ENCODE measurements at regions not wholly inside any gene's neighbourhood (a gene's known extent, or its start where the extent isn't known, plus 50 kb on each side); places are given as distances from the start of the nearest gene placed in this dataset.
"Not testable (repeated sequence)": the region's sequence is repeated elsewhere in the genome, so short reads cannot be mapped to it uniquely, and the experiment has no call there.

- not testable (repeated sequence) for DNase-seq (ENCODE audit: insufficient read length, low spot score, missing footprints); H2AFZ ChIP-seq (ENCODE audit: low read length); H3K4me1 ChIP-seq (ENCODE audit: insufficient read depth, low read length); H3K79me2 ChIP-seq (ENCODE audit: insufficient read depth, low read length); H3K36me3 ChIP-seq (ENCODE audit: insufficient read depth, low read length); H3K4me2 ChIP-seq (ENCODE audit: insufficient read depth, low read length); H3K27me3 ChIP-seq (ENCODE audit: insufficient read depth, low read length); H3K9me3 ChIP-seq (ENCODE audit: low read depth, low read length); H3K4me3 ChIP-seq (ENCODE audit: insufficient read depth, low read length); H3K27ac ChIP-seq (ENCODE audit: low read depth, low read length); H4K20me1 ChIP-seq (ENCODE audit: insufficient read depth, low read length)
These were observed 633.6 kb downstream of the TTLL7 start for GRCh38 chr1:83365320-83365719.

GRCh38 chr1:83345375-83345774 is 653.6 kb downstream of the TTLL7 start:
- H3K27ac ChIP-seq (ENCODE audit: low read depth, low read length); DNase-seq (ENCODE audit: insufficient read length, low spot score, missing footprints); H2AFZ ChIP-seq (ENCODE audit: low read length); H3K4me1 ChIP-seq (ENCODE audit: insufficient read depth, low read length); H3K9me3 ChIP-seq (ENCODE audit: low read depth, low read length); H3K36me3 ChIP-seq (ENCODE audit: insufficient read depth, low read length); H4K20me1 ChIP-seq (ENCODE audit: insufficient read depth, low read length); H3K79me2 ChIP-seq (ENCODE audit: insufficient read depth, low read length); H3K27me3 ChIP-seq (ENCODE audit: insufficient read depth, low read length); H3K4me3 ChIP-seq (ENCODE audit: insufficient read depth, low read length); H3K4me2 ChIP-seq (ENCODE audit: insufficient read depth, low read length): not testable (repeated sequence)

GRCh38 chr1:83343767-83344166 is 655.2 kb downstream of the TTLL7 start:
- not testable (repeated sequence) for H3K4me2 ChIP-seq (ENCODE audit: insufficient read depth, low read length); H3K9me3 ChIP-seq (ENCODE audit: low read depth, low read length); H3K36me3 ChIP-seq (ENCODE audit: insufficient read depth, low read length); H3K27ac ChIP-seq (ENCODE audit: low read depth, low read length); H3K4me3 ChIP-seq (ENCODE audit: insufficient read depth, low read length); H3K79me2 ChIP-seq (ENCODE audit: insufficient read depth, low read length); H2AFZ ChIP-seq (ENCODE audit: low read length); DNase-seq (ENCODE audit: insufficient read length, low spot score, missing footprints); H3K4me1 ChIP-seq (ENCODE audit: insufficient read depth, low read length); H4K20me1 ChIP-seq (ENCODE audit: insufficient read depth, low read length); H3K27me3 ChIP-seq (ENCODE audit: insufficient read depth, low read length)

- not testable (repeated sequence) for H3K9me3 ChIP-seq (ENCODE audit: low read depth, low read length); DNase-seq (ENCODE audit: insufficient read length, low spot score, missing footprints); H4K20me1 ChIP-seq (ENCODE audit: insufficient read depth, low read length); H3K79me2 ChIP-seq (ENCODE audit: insufficient read depth, low read length); H3K4me1 ChIP-seq (ENCODE audit: insufficient read depth, low read length); H3K27ac ChIP-seq (ENCODE audit: low read depth, low read length); H3K27me3 ChIP-seq (ENCODE audit: insufficient read depth, low read length); H3K4me2 ChIP-seq (ENCODE audit: insufficient read depth, low read length); H3K36me3 ChIP-seq (ENCODE audit: insufficient read depth, low read length); H3K4me3 ChIP-seq (ENCODE audit: insufficient read depth, low read length); H2AFZ ChIP-seq (ENCODE audit: low read length)
These were observed 655.9 kb downstream of the TTLL7 start for GRCh38 chr1:83342995-83343394.

GRCh38 chr1:83332308-83332707 is 666.6 kb downstream of the TTLL7 start:
- H2AFZ ChIP-seq (ENCODE audit: low read length); H3K27ac ChIP-seq (ENCODE audit: low read depth, low read length); H3K9me3 ChIP-seq (ENCODE audit: low read depth, low read length); H3K36me3 ChIP-seq (ENCODE audit: insufficient read depth, low read length); H4K20me1 ChIP-seq (ENCODE audit: insufficient read depth, low read length); H3K4me2 ChIP-seq (ENCODE audit: insufficient read depth, low read length); H3K4me3 ChIP-seq (ENCODE audit: insufficient read depth, low read length); H3K27me3 ChIP-seq (ENCODE audit: insufficient read depth, low read length); H3K79me2 ChIP-seq (ENCODE audit: insufficient read depth, low read length); DNase-seq (ENCODE audit: insufficient read length, low spot score, missing footprints); H3K4me1 ChIP-seq (ENCODE audit: insufficient read depth, low read length): not testable (repeated sequence)

- no peaks in the 10 kb centered on the region for H3K4me1 ChIP-seq (ENCODE audit: insufficient read depth, low read length)
- H3K27ac ChIP-seq (ENCODE audit: low read depth, low read length): no peak overlapping the region
- H3K79me2 ChIP-seq (ENCODE audit: insufficient read depth, low read length): no peaks in the 10 kb centered on the region
- H3K9me3 ChIP-seq (ENCODE audit: low read depth, low read length): no peaks in the 10 kb centered on the region
- no peak overlapping the region for H3K4me2 ChIP-seq (ENCODE audit: insufficient read depth, low read length)
- no peaks in the 10 kb centered on the region for H3K27me3 ChIP-seq (ENCODE audit: insufficient read depth, low read length)
- no peak overlapping the region for H3K4me3 ChIP-seq (ENCODE audit: insufficient read depth, low read length)
- no peak for DNase-seq (ENCODE audit: insufficient read length, low spot score, missing footprints)
- no peaks in the 10 kb centered on the region for H3K36me3 ChIP-seq (ENCODE audit: insufficient read depth, low read length)
- no peak overlapping the region for H2AFZ ChIP-seq (ENCODE audit: low read length)
- no peaks in the 10 kb centered on the region for H4K20me1 ChIP-seq (ENCODE audit: insufficient read depth, low read length)
- no peak for TF ChIP-seq CTCF (IDR thresholded peaks at IDR 0.05; ENCODE audit: extremely low read depth, low read depth, low read length)
These were observed 680.6 kb downstream of the TTLL7 start for GRCh38 chr1:83318366-83318765.

GRCh38 chr1:83315446-83315845 is 683.5 kb downstream of the TTLL7 start:
- not testable (repeated sequence) for H2AFZ ChIP-seq (ENCODE audit: low read length); H3K79me2 ChIP-seq (ENCODE audit: insufficient read depth, low read length); H3K4me2 ChIP-seq (ENCODE audit: insufficient read depth, low read length); H3K4me1 ChIP-seq (ENCODE audit: insufficient read depth, low read length); H4K20me1 ChIP-seq (ENCODE audit: insufficient read depth, low read length); H3K27ac ChIP-seq (ENCODE audit: low read depth, low read length); H3K9me3 ChIP-seq (ENCODE audit: low read depth, low read length); H3K4me3 ChIP-seq (ENCODE audit: insufficient read depth, low read length); H3K36me3 ChIP-seq (ENCODE audit: insufficient read depth, low read length); H3K27me3 ChIP-seq (ENCODE audit: insufficient read depth, low read length)
- peak; percentile 0 for DNase-seq (ENCODE audit: insufficient read length, low spot score, missing footprints)

- not testable (repeated sequence) for H3K79me2 ChIP-seq (ENCODE audit: insufficient read depth, low read length); H3K4me1 ChIP-seq (ENCODE audit: insufficient read depth, low read length); H3K9me3 ChIP-seq (ENCODE audit: low read depth, low read length); H3K4me2 ChIP-seq (ENCODE audit: insufficient read depth, low read length); H3K27ac ChIP-seq (ENCODE audit: low read depth, low read length); H3K36me3 ChIP-seq (ENCODE audit: insufficient read depth, low read length); H2AFZ ChIP-seq (ENCODE audit: low read length); H3K27me3 ChIP-seq (ENCODE audit: insufficient read depth, low read length); DNase-seq (ENCODE audit: insufficient read length, low spot score, missing footprints); H4K20me1 ChIP-seq (ENCODE audit: insufficient read depth, low read length); H3K4me3 ChIP-seq (ENCODE audit: insufficient read depth, low read length)
These were observed 688.8 kb downstream of the TTLL7 start for GRCh38 chr1:83310161-83310560.

- not testable (repeated sequence) for H3K4me2 ChIP-seq (ENCODE audit: insufficient read depth, low read length); H3K4me3 ChIP-seq (ENCODE audit: insufficient read depth, low read length); DNase-seq (ENCODE audit: insufficient read length, low spot score, missing footprints)
These were observed 689.9 kb downstream of the TTLL7 start for GRCh38 chr1:83309035-83309434.

More at GRCh38 chr1:83309035-83309434, 689.9 kb downstream of the TTLL7 start:
- H3K27ac ChIP-seq (ENCODE audit: low read depth, low read length); H3K79me2 ChIP-seq (ENCODE audit: insufficient read depth, low read length); H3K36me3 ChIP-seq (ENCODE audit: insufficient read depth, low read length); H3K27me3 ChIP-seq (ENCODE audit: insufficient read depth, low read length); H2AFZ ChIP-seq (ENCODE audit: low read length); H3K9me3 ChIP-seq (ENCODE audit: low read depth, low read length); H4K20me1 ChIP-seq (ENCODE audit: insufficient read depth, low read length); H3K4me1 ChIP-seq (ENCODE audit: insufficient read depth, low read length): not testable (repeated sequence)
